CD14-positive monocyte (primary cell): ENCODE measurements at regions not wholly inside any gene's neighbourhood (a gene's known extent, or its start where the extent isn't known, plus 50 kb on each side); places are given as distances from the start of the nearest gene placed in this dataset.
A peak's percentile ranks its signal among the peaks of the same experiment; 100 is the strongest.

Experiments used
- DNase-seq, 3 donors: peaks; one replicate each; pipeline ENCODE4 v3.0.0-alpha.2; 2011 to 2022
- H2AFZ ChIP-seq: 2 replicates; pipeline ENCODE4 v1.6.0; 2012; ENCODE audit warnings: mild to moderate bottlenecking, low read depth, low read length, inconsistent platforms; ENCODE audit not compliant: insufficient read depth, poor library complexity, severe bottlenecking
- H3K27ac ChIP-seq, 2 donors: 1 replicate in 1 of 2; 2 replicates in 1 of 2; pipeline ENCODE4 v1.5.1; 2012 to 2013; ENCODE audit warnings: low read length in 2 of 2, control low read depth in 1 of 2, inconsistent platforms in 1 of 2, low read depth in 1 of 2, mild to moderate bottlenecking in 1 of 2
- H3K27me3 ChIP-seq, 2 donors: one replicate each; pipeline versions ENCODE4 v1.6.0 to v1.6.1; 2011 to 2013; ENCODE audit warnings: low read length in 2 of 2; ENCODE audit not compliant: control insufficient read depth in 2 of 2, insufficient read depth in 2 of 2
- H3K36me3 ChIP-seq, 2 donors: replicated peaks in 1 of 2; 1 replicate in 1 of 2; 2 replicates in 1 of 2; pipeline versions ENCODE4 v1.5.1 to v1.6.1; 2012 to 2013; ENCODE audit warnings: low read length in 2 of 2, control low read depth in 1 of 2, inconsistent platforms in 1 of 2, mild to moderate bottlenecking in 1 of 2; ENCODE audit not compliant: insufficient read depth in 2 of 2, control insufficient read depth in 1 of 2
- H3K4me1 ChIP-seq, 2 donors: 1 replicate in 1 of 2; 2 replicates in 1 of 2; pipeline versions ENCODE4 v1.5.1 to v1.6.1; 2012 to 2013; ENCODE audit warnings: low read length in 2 of 2, control low read depth in 1 of 2, inconsistent platforms in 1 of 2, mild to moderate bottlenecking in 1 of 2, moderate library complexity in 1 of 2; ENCODE audit not compliant: insufficient read depth in 2 of 2, control insufficient read depth in 1 of 2
- H3K4me2 ChIP-seq: replicated peaks from 2 replicates; pipeline ENCODE3; 2012; ENCODE audit warnings: low read length, moderate library complexity, mild to moderate bottlenecking; ENCODE audit not compliant: poor library complexity, severe bottlenecking; ENCODE audit errors: extremely low read depth
- H3K4me3 ChIP-seq, 3 experiments: fragments of 200-600 bp in 1 of 3; sonication (generic) in 1 of 3; replicated peaks in 1 of 3; 1 replicate in 2 of 3; 2 replicates in 1 of 3; pipeline ENCODE4 v1.5.1; 2011 to 2013; ENCODE audit warnings: low read length in 3 of 3, mild to moderate bottlenecking in 3 of 3, control low read depth in 2 of 3, low read depth in 2 of 3, inconsistent platforms in 1 of 3, moderate library complexity in 1 of 3
- H3K79me2 ChIP-seq: 2 replicates; pipeline ENCODE4 v1.6.0; 2012; ENCODE audit warnings: mild to moderate bottlenecking, control low read depth, inconsistent platforms, low read length, moderate library complexity; ENCODE audit not compliant: insufficient read depth
- H3K9ac ChIP-seq: 2 replicates; pipeline ENCODE4 v1.6.0; 2017; ENCODE audit warnings: low read length, mild to moderate bottlenecking; ENCODE audit not compliant: insufficient read depth, poor library complexity, severe bottlenecking
- H3K9me3 ChIP-seq, 2 donors: replicated peaks in 1 of 2; 1 replicate in 1 of 2; 2 replicates in 1 of 2; pipeline versions ENCODE4 v1.5.1 to v1.6.1; 2012 to 2013; ENCODE audit warnings: low read length in 2 of 2, control low read depth in 1 of 2; ENCODE audit not compliant: control insufficient read depth in 1 of 2, insufficient read depth in 1 of 2
- H4K20me1 ChIP-seq: 2 replicates; pipeline ENCODE4 v1.6.0; 2012; ENCODE audit warnings: mild to moderate bottlenecking, low read length, control low read depth, moderate library complexity; ENCODE audit not compliant: insufficient read depth
- H3K27ac Mint-ChIP-seq, 7 donors: one replicate each; pipeline ENCODE4 v1.8.0; 2020; ENCODE audit warnings: mild to moderate bottlenecking in 7 of 7, mixed read lengths in 7 of 7, moderate library complexity in 6 of 7, inconsistent platforms in 2 of 7
- H3K27me3 Mint-ChIP-seq, 3 donors: one replicate each; pipeline ENCODE4 v1.8.0; 2021 to 2022; ENCODE audit warnings: low read depth in 3 of 3, mild to moderate bottlenecking in 3 of 3, mixed read lengths in 3 of 3, moderate library complexity in 3 of 3, inconsistent platforms in 1 of 3
- H3K36me3 Mint-ChIP-seq, 2 donors: one replicate each; pipeline ENCODE4 v1.8.0; 2020; ENCODE audit warnings: mixed read lengths in 2 of 2, inconsistent platforms in 1 of 2, mild to moderate bottlenecking in 1 of 2
- H3K4me1 Mint-ChIP-seq: one replicate; pipeline ENCODE4 v1.8.0; 2020; ENCODE audit warnings: mild to moderate bottlenecking, mixed read lengths
- H3K4me3 Mint-ChIP-seq, 2 donors: one replicate each; pipeline ENCODE4 v1.8.0; 2020; ENCODE audit warnings: mild to moderate bottlenecking in 2 of 2, mixed read lengths in 2 of 2, moderate library complexity in 1 of 2
- H3K9me3 Mint-ChIP-seq, 7 donors: one replicate each; pipeline ENCODE4 v1.8.0; 2020 to 2022; ENCODE audit warnings: mixed read lengths in 7 of 7, mild to moderate bottlenecking in 6 of 7, moderate library complexity in 6 of 7, inconsistent platforms in 2 of 7
- CTCF ChIP-seq: fragments of 200-600 bp; IDR thresholded peaks from one replicate; pipeline ENCODE4 v1.8.0; 2022; ENCODE audit warnings: antibody characterized with exemption, mild to moderate bottlenecking
- WGBS: methylation state at CpG from one replicate; pipeline ENCODE4 v1.1.5; 2013; ENCODE audit warnings: missing lambda C conversion rate; ENCODE audit not compliant: insufficient coverage; 5-methylcytosine and 5-hydroxymethylcytosine counted together
- intact Hi-C, 2 donors: fragments of 100-400 bp; cut with micrococcal nuclease; formaldehyde crosslinking; loops; one replicate each; pipeline versions ENCODE4 v1.15.0 to v1.15.1; 2023

GRCh38 chr6:40718401-40718800 lies 131.2 kb upstream of the LRFN2 start:
- peak overlapping the region in 1 of 7 donors; percentile 47 for H3K27ac Mint-ChIP-seq

GRCh38 chr6:40717411-40718057 lies 130.4 kb upstream of the LRFN2 start:
- intact Hi-C loops, result no loop called here
- no peaks in the 10 kb centered on the region for H3K9me3 Mint-ChIP-seq

More at GRCh38 chr6:40718401-40718800, 131.2 kb upstream of the LRFN2 start:
- Mint-ChIP-seq H3K4me1 (peaks cover 19% of the 10 kb centered on the region), H3K36me3 (no peaks in the 10 kb centered on the region), H3K27me3 (peaks cover 14 to 19% (median 17%) of the 10 kb centered on the region in 3 donors), H3K9me3 (no peaks in the 10 kb centered on the region), H3K4me3 (no peak overlapping the region)
- peaks cover 24 to 42% of the 10 kb centered on the region in 2 donors for H3K4me1 ChIP-seq
- no peaks in the 10 kb centered on the region for H3K36me3 ChIP-seq
- H3K9ac ChIP-seq, result no peak overlapping the region
- no peak overlapping the region for H3K4me3 ChIP-seq
- no peaks in the 10 kb centered on the region for H3K9me3 ChIP-seq
- H3K79me2 ChIP-seq, result no peaks in the 10 kb centered on the region
- no peak for TF ChIP-seq CTCF
- no peak overlapping the region for H2AFZ ChIP-seq
- WGBS, result 80% methylated on average over 1 of the region's 1 CpG
- H3K27me3 ChIP-seq, result peaks cover 0 to 8% of the 10 kb centered on the region in 2 donors
- no peak overlapping the region for H3K27ac ChIP-seq
- no peak overlapping the region for H3K4me2 ChIP-seq
- no peaks in the 10 kb centered on the region for H4K20me1 ChIP-seq
- no peak for DNase-seq
- intact Hi-C loops, result no loop called here

More at GRCh38 chr6:40717411-40718057, 130.4 kb upstream of the LRFN2 start:
- Histone ChIP-seq H3K27me3 (peaks cover 0 to 8% of the 10 kb centered on the region in 2 donors), H3K9me3 (no peaks in the 10 kb centered on the region), H4K20me1 (no peaks in the 10 kb centered on the region), H3K4me3 (no peak overlapping the region), H2AFZ (no peak overlapping the region), H3K4me2 (no peak overlapping the region), H3K4me1 (peaks cover 23 to 36% of the 10 kb centered on the region in 2 donors), H3K27ac (no peak overlapping the region), H3K9ac (no peak overlapping the region), H3K79me2 (no peaks in the 10 kb centered on the region), H3K36me3 (no peaks in the 10 kb centered on the region)
- WGBS, result 80% methylated on average over 1 of the region's 3 CpGs
- no peak overlapping the region for H3K4me3 Mint-ChIP-seq
- no peak overlapping the region for H3K27ac Mint-ChIP-seq
- DNase-seq, result no peak
- H3K4me1 Mint-ChIP-seq, result peaks cover 19% of the 10 kb centered on the region
- H3K27me3 Mint-ChIP-seq, result peaks cover 14 to 21% (median 18%) of the 10 kb centered on the region in 3 donors
- no peak for TF ChIP-seq CTCF
- no peaks in the 10 kb centered on the region for H3K36me3 Mint-ChIP-seq
